Trophoblast cell (in vitro differentiated cells and primary cell): ENCODE measurements at regions not wholly inside any gene's neighbourhood (a gene's known extent, or its start where the extent isn't known, plus 50 kb on each side); places are given as distances from the start of the nearest gene placed in this dataset.

Experiments used
- DNase-seq, 2 donors: peaks; one replicate each; pipeline ENCODE4 v3.0.0-alpha.2; 2016
- H2AFZ ChIP-seq: 2 replicates; pipeline ENCODE4 v1.6.1; 2013; ENCODE audit warnings: low read length, moderate library complexity, mild to moderate bottlenecking; ENCODE audit not compliant: insufficient read depth, poor library complexity
- H2AK5ac ChIP-seq: 2 replicates; pipeline ENCODE4 v1.6.1; 2013; ENCODE audit warnings: mild to moderate bottlenecking, low read length
- H2BK120ac ChIP-seq: 2 replicates; pipeline ENCODE4 v1.6.1; 2013; ENCODE audit warnings: low read length, mild to moderate bottlenecking, moderate library complexity; ENCODE audit not compliant: insufficient read depth, poor library complexity
- H2BK12ac ChIP-seq: 2 replicates; pipeline ENCODE4 v1.6.1; 2013; ENCODE audit warnings: mild to moderate bottlenecking, low read length, moderate library complexity
- H2BK5ac ChIP-seq: 2 replicates; pipeline ENCODE4 v1.6.1; 2013; ENCODE audit warnings: low read length, low read depth, moderate library complexity, mild to moderate bottlenecking; ENCODE audit not compliant: poor library complexity
- H3K14ac ChIP-seq: 2 replicates; pipeline ENCODE4 v1.6.1; 2013; ENCODE audit warnings: mild to moderate bottlenecking, low read length
- H3K18ac ChIP-seq: 2 replicates; pipeline ENCODE4 v1.6.1; 2013; ENCODE audit warnings: mild to moderate bottlenecking, low read length
- H3K23ac ChIP-seq: 2 replicates; pipeline ENCODE4 v1.6.1; 2013; ENCODE audit warnings: low read length
- H3K27ac ChIP-seq: 2 replicates; pipeline ENCODE4 v1.5.1; 2013; ENCODE audit warnings: low read depth, mild to moderate bottlenecking, inconsistent platforms, low read length, moderate library complexity
- H3K27me3 ChIP-seq: 2 replicates; pipeline ENCODE4 v1.6.1; 2013; ENCODE audit warnings: inconsistent platforms, mild to moderate bottlenecking, low read length, moderate library complexity; ENCODE audit not compliant: insufficient read depth
- H3K36me3 ChIP-seq, 2 experiments: 1 replicate in 1 of 2; 2 replicates in 1 of 2; pipeline ENCODE4 v1.6.1; 2013; ENCODE audit warnings: low read length in 2 of 2, mild to moderate bottlenecking in 2 of 2, moderate library complexity in 1 of 2; ENCODE audit not compliant: insufficient read depth in 2 of 2, control insufficient read depth in 1 of 2
- H3K4ac ChIP-seq: 2 replicates; pipeline ENCODE4 v1.6.1; 2013; ENCODE audit warnings: low read depth, mild to moderate bottlenecking, low read length, moderate library complexity
- H3K4me1 ChIP-seq, 2 experiments: 1 replicate in 1 of 2; 2 replicates in 1 of 2; pipeline ENCODE4 v1.6.1; 2013; ENCODE audit warnings: low read length in 2 of 2, mild to moderate bottlenecking in 2 of 2, moderate library complexity in 1 of 2; ENCODE audit not compliant: insufficient read depth in 2 of 2, control insufficient read depth in 1 of 2
- H3K4me2 ChIP-seq: 2 replicates; pipeline ENCODE4 v1.6.1; 2013; ENCODE audit warnings: inconsistent platforms, mild to moderate bottlenecking, low read length, moderate library complexity
- H3K4me3 ChIP-seq: 2 replicates; pipeline ENCODE4 v1.5.1; 2013; ENCODE audit warnings: mild to moderate bottlenecking, low read depth, low read length, inconsistent platforms
- H3K79me1 ChIP-seq: one replicate; pipeline ENCODE4 v1.6.1; 2013; ENCODE audit warnings: low read length
- H3K79me2 ChIP-seq: 2 replicates; pipeline ENCODE4 v1.6.1; 2013; ENCODE audit warnings: low read length, mild to moderate bottlenecking; ENCODE audit not compliant: control insufficient read depth, insufficient read depth, poor library complexity
- H3K9ac ChIP-seq: 2 replicates; pipeline ENCODE4 v1.6.1; 2013; ENCODE audit warnings: mild to moderate bottlenecking, low read length
- H3K9me3 ChIP-seq: 2 replicates; pipeline ENCODE4 v1.6.1; 2013; ENCODE audit warnings: low read depth, mild to moderate bottlenecking, control low read depth, inconsistent platforms, low read length; ENCODE audit not compliant: insufficient read depth
- H4K12ac ChIP-seq: 2 replicates; pipeline ENCODE4 v1.6.1; 2013; ENCODE audit warnings: low read depth, mild to moderate bottlenecking, low read length, moderate library complexity
- H4K8ac ChIP-seq: 2 replicates; pipeline ENCODE4 v1.6.1; 2013; ENCODE audit warnings: low read depth, mild to moderate bottlenecking, low read length, moderate library complexity
- H4K91ac ChIP-seq: one replicate; pipeline ENCODE4 v1.6.1; 2013; ENCODE audit warnings: low read depth, mild to moderate bottlenecking, low read length, moderate library complexity
- WGBS: extraction: QIAGEN DNeasy Blood & Tissue Kit; methylation state at CpG from one replicate; pipeline ENCODE4 v1.1.7; 2013; ENCODE audit warnings: missing lambda C conversion rate; ENCODE audit not compliant: insufficient read length, insufficient coverage; ENCODE audit errors: extremely low coverage; 5-methylcytosine and 5-hydroxymethylcytosine counted together

- Histone ChIP-seq H4K91ac (no peak overlapping the region), H3K23ac (no peak overlapping the region), H3K36me3 (no peaks in the 10 kb centered on the region), H3K4ac (no peak overlapping the region), H2BK5ac (no peak overlapping the region), H3K18ac (no peak overlapping the region), H3K9ac (no peak overlapping the region), H3K4me3 (no peak overlapping the region), H4K12ac (no peak overlapping the region), H4K8ac (no peak overlapping the region), H3K27me3 (no peaks in the 10 kb centered on the region), H3K4me2 (no peak overlapping the region), H2BK120ac (no peak overlapping the region), H2AK5ac (no peak overlapping the region), H2AFZ (no peak overlapping the region), H3K14ac (no peak overlapping the region), H3K9me3 (no peaks in the 10 kb centered on the region), H2BK12ac (no peak overlapping the region), H3K79me1 (no peaks in the 10 kb centered on the region), H3K27ac (no peak overlapping the region), H3K4me1 (peaks cover 0 to 2% of the 10 kb centered on the region in 2 experiments), H3K79me2 (no peaks in the 10 kb centered on the region)
- DNase-seq, result no peak
- no CpG with 5 or more reads among the region's 7 CpGs for WGBS
Measured at GRCh38 chr4:188660796-188661195, 521.6 kb downstream of the TRIML1 start.

GRCh38 chr4:188661502-188661901, 522.3 kb downstream of the TRIML1 start:
- Histone ChIP-seq H3K18ac (no peak overlapping the region), H3K9ac (no peak overlapping the region), H3K9me3 (no peaks in the 10 kb centered on the region), H2BK5ac (no peak overlapping the region), H4K8ac (no peak overlapping the region), H3K4ac (no peak overlapping the region), H3K27ac (no peak overlapping the region), H4K12ac (no peak overlapping the region), H2BK120ac (no peak overlapping the region), H3K4me1 (peaks cover 0 to 2% of the 10 kb centered on the region in 2 experiments), H3K79me1 (no peaks in the 10 kb centered on the region), H2BK12ac (no peak overlapping the region), H4K91ac (no peak overlapping the region), H3K23ac (no peak overlapping the region), H3K79me2 (no peaks in the 10 kb centered on the region), H2AK5ac (no peak overlapping the region), H3K36me3 (no peaks in the 10 kb centered on the region), H2AFZ (no peak overlapping the region), H3K14ac (no peak overlapping the region), H3K4me2 (no peak overlapping the region), H3K27me3 (no peaks in the 10 kb centered on the region), H3K4me3 (no peak overlapping the region)
- DNase-seq, result no peak
- no CpG with 5 or more reads among the region's 2 CpGs for WGBS

- Histone ChIP-seq H3K4ac (no peak overlapping the region), H2AK5ac (no peak overlapping the region), H3K4me3 (no peak overlapping the region), H3K9me3 (no peaks in the 10 kb centered on the region), H4K91ac (no peak overlapping the region), H4K8ac (no peak overlapping the region), H3K23ac (no peak overlapping the region), H3K4me2 (no peak overlapping the region), H2AFZ (no peak overlapping the region), H2BK120ac (no peak overlapping the region), H3K36me3 (no peaks in the 10 kb centered on the region), H2BK12ac (no peak overlapping the region), H3K27me3 (no peaks in the 10 kb centered on the region), H3K4me1 (peaks cover 0 to 2% of the 10 kb centered on the region in 2 experiments), H2BK5ac (no peak overlapping the region), H3K79me2 (no peaks in the 10 kb centered on the region), H3K18ac (no peak overlapping the region), H4K12ac (no peak overlapping the region), H3K27ac (no peak overlapping the region), H3K14ac (no peak overlapping the region), H3K9ac (no peak overlapping the region), H3K79me1 (no peaks in the 10 kb centered on the region)
- no peak for DNase-seq
- no CpG with 5 or more reads among the region's 9 CpGs for WGBS
Measured at GRCh38 chr4:188663369-188663768, 524.1 kb downstream of the TRIML1 start.

- WGBS, result no CpG with 5 or more reads among the region's 13 CpGs
- DNase-seq, result no peak
- no peaks in the 10 kb centered on the region for H3K79me1 ChIP-seq
Measured at GRCh38 chr4:188665491-188666457, 526.5 kb downstream of the TRIML1 start.

More at GRCh38 chr4:188665491-188666457, 526.5 kb downstream of the TRIML1 start:
- H2BK120ac ChIP-seq, result no peak overlapping the region
- no peak overlapping the region for H4K8ac ChIP-seq
- H2AFZ ChIP-seq, result no peak overlapping the region
- H4K12ac ChIP-seq, result no peak overlapping the region
- no peak overlapping the region for H3K4ac ChIP-seq
- no peaks in the 10 kb centered on the region for H3K27me3 ChIP-seq
- H3K79me2 ChIP-seq, result no peaks in the 10 kb centered on the region
- no peaks in the 10 kb centered on the region for H3K36me3 ChIP-seq
- no peaks in the 10 kb centered on the region for H3K9me3 ChIP-seq
- no peak overlapping the region for H3K9ac ChIP-seq
- no peak overlapping the region for H3K4me3 ChIP-seq
- H3K14ac ChIP-seq, result no peak overlapping the region
- no peak overlapping the region for H2AK5ac ChIP-seq
- H2BK5ac ChIP-seq, result no peak overlapping the region
- H4K91ac ChIP-seq, result no peak overlapping the region
- H3K27ac ChIP-seq, result no peak overlapping the region
- H3K4me1 ChIP-seq, result peaks cover 0 to 1% of the 10 kb centered on the region in 2 experiments
- no peak overlapping the region for H3K18ac ChIP-seq
- no peak overlapping the region for H3K4me2 ChIP-seq
- no peak overlapping the region for H3K23ac ChIP-seq
- H2BK12ac ChIP-seq, result no peak overlapping the region
